GM18517 (cell line): ENCODE measurements at regions not wholly inside any gene's neighbourhood (a gene's known extent, or its start where the extent isn't known, plus 50 kb on each side); places are given as distances from the start of the nearest gene placed in this dataset.
A peak's percentile ranks its signal among the peaks of the same experiment; 100 is the strongest.

ENCODE experiments used
- ATAC-seq: cut with Tn5 transposase; IDR thresholded peaks from one replicate; pipeline ENCODE4 v1.9.1; 2021; ENCODE audit warnings: mild to moderate bottlenecking, moderate library complexity; ENCODE audit not compliant: unreplicated experiment

DNA sequence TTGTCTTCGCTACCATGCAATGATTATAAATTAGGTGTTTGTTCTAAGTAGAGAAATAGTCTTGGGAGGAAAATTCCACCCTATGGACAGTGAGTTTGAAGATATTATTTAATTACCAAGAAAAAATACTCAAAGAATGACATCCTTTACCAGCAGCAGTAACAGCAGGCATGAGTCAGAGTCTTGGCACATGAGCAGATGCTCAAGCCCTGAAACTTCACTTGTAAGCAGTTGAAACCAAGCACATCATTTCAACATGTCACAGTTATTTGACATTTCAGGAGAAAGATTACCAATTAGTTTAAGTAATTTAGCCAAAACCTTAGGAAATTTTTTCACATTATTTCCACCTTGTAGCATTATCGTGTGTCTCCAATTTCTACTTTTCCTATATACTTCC is 99.2 kb downstream of the C12orf50 start:
- no peak for ATAC-seq

DNA sequence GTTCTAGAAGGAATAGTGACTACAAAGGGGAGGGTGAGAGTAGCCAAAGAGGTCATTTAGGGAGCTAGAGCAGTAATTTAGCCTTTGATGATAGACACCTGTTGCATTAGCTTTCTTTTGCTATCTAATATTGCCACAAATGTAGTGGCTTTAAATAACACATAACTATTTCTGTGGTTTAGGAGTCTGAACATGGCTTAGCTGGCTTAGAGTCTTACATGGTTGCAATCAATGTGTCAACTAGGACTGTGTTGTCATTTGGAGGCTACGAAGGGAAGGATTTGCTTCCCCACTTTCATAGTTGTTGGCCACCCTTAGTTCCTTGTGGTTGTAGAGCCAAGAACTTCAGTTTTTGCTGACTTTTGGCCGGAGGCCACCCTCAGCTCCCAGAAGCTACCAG is 99.9 kb downstream of the C12orf50 start:
- ATAC-seq = no peak

DNA sequence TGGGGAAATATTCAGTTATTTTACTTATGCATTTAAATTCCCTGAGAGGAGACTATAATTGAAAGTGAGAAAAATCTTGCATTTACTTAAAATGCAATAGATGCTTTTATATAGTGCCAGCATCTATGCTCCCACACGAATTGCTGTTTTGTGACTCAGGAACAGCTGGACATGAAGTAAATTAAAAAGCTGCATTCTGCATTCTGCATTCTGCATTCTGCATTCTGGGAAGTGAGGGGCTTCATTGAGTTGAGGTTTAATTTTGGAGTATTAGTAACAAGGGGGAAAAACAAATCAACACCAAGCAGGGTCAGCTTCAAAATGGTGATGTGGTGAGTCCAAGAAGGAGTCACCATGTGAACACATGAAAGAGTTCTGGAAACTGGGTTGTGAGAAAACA is 101.2 kb downstream of the C12orf50 start:
- ATAC-seq = no peak

DNA sequence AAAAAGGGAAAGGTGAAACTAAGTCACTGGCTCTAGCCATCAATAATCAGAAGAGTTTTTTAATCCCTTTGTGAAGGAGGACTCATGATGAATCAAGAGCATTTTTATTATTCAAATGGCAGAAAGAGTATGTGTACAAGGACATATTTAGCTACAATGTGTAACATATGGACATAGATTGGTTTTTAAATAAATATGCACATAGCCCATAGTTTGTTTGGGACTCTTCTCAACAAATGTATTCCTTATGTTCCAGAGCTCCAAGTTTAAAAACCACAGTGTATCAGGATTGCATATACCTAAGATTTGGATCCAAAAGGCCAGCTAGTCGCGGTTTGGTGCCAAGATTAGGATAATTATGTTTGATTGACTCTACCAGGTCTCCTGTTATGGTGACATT is 104.2 kb downstream of the C12orf50 start:
- ATAC-seq = no peak

DNA sequence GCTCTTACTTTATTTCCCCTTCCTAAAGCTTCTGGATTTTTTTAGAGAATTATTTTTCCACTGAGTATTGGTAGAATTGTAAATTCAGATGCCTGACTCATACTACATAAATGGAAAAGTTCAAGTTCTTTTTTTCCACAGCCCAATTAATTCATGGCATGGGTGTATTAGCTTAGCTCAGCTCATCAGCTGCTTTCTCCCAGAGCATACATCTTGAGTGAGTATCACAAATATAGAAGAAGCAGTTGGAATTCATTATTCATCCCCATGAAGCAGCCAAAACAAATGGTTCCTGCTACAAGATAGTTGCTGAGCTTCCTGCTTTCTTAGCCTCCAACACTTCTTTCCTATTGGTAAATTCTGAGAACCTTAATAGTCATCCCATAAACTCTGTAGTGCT is 105.1 kb downstream of the C12orf50 start:
- ATAC-seq = no peak

DNA sequence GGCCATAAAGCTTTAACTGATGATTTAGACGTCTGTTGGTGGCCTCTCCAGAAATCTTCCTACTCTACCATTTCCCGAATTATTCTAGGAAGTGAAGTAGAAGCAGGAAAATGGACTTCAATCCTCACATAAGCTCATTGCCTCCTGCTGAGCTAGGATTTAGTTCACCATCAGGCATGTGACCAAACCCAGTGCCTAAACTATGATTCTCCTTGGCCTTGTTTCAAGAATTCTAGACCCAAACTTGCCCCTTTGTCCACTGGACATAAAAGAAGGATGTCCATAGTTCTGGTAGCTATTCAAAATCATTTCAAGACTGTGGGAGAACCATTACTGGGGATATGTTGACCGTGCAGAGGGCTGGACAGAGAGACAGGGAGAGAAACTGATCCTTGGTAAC is 105.8 kb downstream of the C12orf50 start:
- ATAC-seq = no peak

DNA sequence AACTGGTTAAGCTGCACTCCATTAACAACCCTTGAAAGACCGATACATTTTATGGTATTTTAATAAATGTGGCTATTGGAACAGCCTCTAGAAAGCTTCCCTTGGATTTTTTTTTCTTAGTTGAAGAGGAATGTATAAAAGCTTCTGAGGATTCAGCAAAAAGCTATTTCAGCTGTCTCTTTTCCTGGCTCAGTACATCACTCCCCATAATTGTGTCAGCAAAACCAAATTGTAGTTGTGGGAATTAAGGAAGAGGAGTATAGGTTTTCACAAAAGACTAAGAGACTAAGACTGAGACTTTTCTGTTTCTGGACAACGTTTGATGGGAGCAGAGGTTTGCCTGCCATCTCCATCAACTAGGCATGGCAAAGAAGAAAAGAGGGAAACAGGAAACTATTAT is 106.5 kb downstream of the C12orf50 start:
- no peak for ATAC-seq

DNA sequence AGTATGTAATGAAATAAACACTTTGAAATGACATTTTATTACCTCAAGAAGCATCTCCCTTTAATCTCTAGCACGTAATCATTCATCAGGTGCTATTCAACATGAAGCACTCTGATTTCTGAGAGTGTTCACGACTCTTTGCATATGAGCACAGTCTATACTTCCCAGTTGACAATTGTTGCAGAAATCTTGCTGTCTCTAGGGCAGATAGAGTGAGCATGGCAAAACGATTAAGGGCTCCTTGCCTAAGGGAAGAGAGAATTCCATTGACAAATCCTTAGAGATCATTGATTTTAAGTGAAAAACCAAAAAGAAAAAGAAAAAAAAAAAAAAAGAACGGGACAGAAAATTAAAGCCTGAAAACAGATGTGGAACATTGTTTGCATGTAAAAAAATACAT is 107.6 kb downstream of the C12orf50 start:
- no peak for ATAC-seq

DNA sequence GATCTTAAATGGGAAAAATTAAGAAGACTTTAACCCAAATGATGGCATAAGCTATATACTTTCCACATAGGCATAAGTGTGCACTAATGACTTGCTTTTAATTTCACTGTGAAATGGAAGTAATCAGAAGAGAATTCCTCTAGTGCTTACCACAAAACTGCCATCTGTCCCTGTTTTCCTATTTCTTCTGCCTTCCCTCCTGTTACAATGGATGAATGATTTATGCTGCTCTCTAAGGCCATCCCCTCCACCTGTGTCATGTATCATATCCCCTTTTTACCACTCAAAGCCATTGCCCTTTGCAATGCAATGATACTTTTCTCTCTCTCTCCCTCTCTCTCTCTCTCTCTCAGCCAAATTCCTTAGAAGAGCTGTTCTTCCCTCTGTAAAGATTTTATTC is 109.1 kb downstream of the C12orf50 start:
- no peak for ATAC-seq

DNA sequence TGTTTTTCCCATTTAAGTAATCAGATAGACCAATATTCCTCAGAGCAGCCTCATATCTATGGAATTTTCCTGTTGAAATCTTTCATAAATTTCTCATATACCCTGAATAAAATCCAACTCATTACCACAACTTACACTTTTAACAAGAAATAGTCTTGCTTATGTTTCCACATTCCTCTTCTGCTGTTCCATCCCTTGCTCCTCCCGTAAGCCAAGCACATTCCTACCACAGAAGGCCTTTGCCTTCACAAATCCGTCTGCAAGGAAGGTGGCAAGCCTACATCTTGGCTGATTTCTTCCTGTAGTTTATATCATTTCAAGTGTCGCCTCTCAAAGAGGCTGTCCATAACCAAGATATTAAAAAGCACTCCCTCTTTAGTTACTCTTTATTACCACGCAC is 127.7 kb downstream of the C12orf50 start:
- ATAC-seq = no peak

DNA sequence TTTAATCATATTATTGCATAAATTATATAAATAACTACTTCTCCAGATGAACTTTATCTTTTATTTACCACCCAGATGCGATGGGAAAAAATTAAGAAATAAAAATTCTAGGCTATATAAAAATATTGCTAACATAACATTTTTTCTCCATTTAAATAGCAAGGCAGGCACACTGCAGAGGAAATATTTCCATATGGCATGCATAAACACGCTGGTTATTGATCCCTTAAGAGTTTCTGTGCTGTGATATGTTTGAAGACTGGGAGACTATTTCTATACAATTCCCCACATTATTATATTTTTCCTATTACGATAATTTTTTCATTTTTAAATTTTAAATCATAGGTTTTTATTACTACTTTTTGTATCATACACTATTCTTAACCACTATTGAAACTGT is 131.5 kb downstream of the C12orf50 start:
- no peak for ATAC-seq

DNA sequence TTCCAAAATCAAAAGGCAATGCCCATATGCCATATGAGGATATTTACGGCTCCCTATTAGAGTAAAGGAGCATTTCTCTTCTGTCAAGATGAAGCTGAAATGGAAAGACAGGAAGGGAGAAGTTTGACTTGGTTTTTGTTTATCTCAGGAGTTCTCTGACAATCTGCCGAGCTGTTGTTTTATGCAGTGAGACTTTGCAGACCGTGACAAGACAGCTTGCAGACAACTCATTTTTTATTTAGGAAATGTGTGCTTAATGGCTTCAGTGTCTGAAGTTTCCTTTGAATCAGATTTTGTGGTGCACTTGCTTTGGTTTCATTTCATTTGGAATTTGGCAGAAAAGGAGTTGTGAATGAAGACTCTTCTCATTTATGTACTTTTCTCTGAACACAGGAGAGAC is 145.4 kb downstream of the C12orf50 start:
- ATAC-seq = no peak

DNA sequence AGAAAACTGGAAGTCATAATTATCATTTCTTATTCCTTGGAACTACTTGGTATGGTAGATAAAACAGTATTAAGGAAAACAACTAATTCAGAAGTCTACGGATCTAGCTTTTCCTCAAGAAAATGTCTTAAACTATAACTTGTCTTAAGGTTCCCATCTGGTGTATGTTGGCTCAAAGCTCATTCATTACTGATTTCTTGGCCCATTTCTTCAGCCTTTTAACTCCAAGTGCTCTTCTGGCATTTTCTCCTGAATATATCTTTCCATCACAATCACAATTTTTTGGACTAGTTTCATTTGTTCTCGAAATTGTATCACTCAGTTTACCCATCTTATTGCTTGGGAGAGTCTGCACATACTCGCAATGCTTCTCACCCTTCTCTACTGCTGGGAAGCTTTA is 150.1 kb downstream of the C12orf50 start:
- ATAC-seq = no peak

DNA sequence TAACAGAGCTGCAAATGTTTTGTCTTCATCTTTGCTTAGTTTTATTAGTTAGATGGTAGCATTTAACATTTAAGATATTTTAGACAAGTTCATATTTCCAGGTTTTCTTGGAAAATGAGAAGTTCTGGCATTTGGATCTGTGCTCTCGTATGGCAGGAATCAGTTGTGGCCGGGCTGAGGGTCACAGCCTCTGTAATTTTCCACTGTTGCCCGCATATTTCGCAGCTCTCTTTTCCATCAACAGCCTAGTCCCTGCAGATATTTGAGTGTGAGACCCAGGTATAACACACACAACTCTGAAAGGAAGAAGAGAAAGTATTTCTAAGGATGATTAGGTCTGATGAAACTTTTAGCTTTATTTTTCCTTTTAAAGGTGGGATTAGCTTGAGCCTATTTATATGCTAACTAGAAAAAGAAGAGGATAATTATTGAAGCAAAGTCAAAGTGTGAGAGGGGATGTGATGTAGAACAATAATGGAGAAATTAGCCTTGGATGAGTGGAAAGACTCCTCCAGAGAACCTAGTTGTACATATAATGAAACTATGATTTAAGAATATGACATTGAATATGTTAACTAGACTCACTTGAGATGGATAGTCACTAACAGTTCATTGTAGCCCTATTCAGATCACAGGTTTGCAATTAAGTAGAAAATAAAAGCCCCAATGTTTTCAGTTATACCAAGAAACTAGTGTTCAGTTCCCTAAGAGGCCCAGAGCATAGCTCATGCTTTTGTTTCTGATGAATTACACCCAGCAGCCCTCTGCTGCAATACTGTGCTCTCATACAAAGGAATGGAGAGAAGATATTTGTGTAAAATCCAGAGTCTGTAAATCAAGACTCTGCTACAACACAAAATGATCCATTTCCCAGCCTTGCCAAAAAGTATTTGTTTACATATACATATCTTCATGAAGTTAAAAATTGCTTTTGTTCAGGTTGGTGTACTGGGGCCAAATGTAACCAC is 158.4 kb downstream of the C12orf50 start:
- ATAC-seq = no peak

DNA sequence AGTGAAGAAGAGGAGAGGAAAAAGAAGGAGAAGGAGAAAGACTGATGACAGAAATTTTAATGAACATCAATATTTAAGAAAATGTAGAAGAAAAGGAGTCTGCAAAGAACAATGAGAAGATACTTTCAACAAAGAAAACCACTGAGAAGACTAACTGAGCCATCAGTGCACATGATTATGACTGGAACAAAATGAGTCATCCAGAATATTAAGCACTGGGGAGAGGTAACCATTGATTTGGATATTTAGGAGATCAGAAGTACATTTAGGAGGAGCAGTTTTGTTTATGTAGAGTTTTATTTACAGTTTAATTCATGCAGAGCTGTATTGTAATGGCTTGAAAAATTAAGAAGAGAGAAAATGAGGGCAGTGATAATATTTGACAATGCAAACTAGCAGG is 159.1 kb downstream of the C12orf50 start:
- no peak for ATAC-seq

DNA sequence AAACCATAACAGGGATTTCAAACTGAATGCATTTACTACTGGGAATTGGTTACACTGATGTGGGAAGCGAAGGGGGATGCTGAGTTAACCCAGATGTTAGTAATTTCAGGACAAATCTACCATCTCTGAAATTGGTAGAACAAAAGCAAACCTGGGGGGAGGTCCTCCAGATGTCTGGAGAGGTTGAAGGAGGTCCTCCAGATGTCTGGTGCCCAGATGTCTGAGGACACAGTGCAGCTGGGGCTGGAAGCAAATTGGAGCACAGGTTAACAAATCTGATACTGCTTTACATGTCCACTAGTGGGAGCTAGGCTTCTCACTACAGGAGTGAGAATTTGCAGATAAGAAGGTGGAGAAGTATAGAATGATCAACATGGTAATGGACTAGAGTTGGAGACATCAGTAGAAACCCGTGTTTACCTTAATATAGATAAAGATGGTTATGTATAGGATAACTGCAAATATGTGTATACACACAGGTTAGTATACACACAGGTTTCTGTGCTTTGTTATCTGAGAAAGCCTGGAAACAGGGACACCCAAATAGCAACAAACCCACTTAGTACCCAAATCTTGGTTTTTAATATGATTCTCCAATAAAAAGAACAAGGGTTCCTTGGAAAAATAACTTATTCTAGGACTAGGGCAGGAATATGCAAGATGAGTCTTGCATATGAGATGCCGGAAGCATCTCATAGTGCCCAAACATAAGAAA is 162.5 kb downstream of the C12orf50 start:
- no peak for ATAC-seq

DNA sequence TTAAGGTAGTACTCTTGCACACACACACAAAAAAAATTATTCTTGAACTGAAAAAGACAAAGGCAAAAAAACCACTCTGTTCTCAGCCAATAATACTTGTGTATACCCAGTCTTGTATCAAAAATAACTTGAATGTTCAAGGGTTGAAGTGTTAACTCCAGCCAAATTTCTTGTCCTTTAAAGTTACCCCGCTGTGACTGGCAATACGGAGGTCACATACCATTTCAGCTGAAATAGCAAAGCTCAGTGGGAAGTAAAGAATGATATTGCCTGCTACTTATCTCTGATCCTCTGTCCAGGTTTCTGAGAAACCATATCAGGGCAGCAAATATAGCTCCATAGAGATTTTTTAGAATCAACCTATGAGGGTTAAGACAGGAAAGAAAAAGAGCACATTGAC is 167.4 kb downstream of the C12orf50 start:
- no peak for ATAC-seq

DNA sequence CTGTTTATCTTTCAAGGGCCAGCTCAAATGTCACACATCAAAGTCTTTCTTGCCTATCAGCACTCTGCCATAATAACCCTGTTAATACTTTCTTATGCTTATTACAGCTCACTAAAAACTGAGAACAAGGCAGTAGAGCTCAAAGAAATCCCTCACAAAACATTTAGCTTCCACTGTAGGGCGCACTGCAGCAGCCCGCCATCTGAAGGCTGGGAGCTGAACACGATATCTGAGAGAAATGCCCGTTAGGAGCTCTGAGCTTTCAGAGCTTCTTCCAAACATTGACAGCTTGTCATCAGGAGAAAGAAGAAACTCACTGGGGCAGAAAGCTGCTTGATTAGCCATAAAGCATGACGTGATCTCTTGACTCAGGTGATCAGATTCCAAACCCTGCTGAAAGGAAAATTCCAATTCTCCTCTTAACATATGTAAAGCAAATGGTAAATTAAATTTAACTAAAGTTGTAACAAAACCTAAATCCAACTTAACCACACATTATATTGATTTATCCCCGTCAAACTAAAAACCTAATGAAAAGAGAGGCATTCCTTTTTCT is 175.7 kb downstream of the C12orf50 start:
- ATAC-seq = no peak

DNA sequence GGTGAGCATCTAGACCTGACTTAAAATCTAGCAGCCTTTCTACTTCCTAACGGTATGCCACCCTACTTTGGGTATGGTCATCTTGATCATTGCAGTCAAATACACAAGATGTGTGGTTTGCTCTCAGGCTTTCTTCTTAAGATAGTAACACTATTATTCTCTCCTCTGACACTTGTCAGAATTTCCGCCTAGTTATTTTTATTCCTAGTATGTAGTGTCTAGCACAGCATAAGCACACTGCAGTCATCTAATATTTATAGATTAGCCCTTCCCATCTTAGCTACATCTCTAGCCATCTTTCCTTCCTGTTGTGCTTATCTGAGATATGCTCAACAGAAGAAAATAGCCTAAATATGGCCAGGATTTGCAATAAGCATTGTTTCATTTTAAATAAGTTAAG is 180.1 kb downstream of the C12orf50 start:
- no peak for ATAC-seq

DNA sequence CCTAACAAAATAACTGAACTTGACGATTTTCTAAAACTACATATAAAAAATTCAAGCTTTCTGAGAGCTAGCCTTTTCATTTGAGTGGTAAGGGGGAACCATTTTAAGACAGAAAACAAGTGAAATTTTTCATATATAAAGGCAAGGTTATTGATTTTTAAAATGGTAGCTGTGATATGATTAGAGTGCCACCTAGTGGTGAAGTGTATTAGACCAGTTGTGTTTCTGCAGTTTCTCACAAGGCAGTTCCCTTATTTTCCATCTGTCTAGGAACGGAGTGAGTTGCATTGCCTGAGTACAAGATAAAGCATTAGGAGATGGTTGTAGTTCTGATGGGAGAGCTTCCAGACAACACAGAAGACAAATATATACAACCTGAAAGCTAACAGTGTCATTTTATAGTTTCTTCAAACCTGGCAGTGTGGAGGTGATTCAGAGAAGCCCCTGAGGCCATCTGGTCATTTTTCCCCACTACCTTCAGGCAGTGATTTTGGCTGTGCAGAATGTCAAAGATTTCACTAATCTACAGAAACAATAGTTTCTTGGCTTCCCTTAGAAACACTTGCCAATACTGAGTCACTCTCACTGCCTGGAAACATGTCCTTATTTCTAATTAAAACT is 180.8 kb downstream of the C12orf50 start:
- peak; percentile 78 for ATAC-seq

DNA sequence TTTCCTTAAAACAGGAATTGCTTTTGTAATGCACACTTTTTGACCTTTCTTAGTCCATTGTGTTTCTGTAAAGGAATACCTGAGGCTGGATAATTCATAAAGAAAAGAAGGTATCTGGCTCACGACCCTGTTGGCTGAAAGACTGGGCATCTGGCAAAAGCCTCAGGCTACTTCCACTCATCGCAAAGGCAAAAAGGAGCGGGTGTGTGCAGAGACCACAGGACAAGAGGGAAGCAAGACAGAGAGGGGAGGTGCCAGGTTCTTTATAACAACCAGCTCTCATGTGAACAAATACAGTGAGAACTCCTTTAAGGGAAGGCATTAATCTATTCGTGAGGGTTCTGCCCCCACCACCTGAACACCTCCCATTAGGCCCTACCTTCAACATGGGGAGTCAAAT is 182.1 kb downstream of the C12orf50 start:
- no peak for ATAC-seq

DNA sequence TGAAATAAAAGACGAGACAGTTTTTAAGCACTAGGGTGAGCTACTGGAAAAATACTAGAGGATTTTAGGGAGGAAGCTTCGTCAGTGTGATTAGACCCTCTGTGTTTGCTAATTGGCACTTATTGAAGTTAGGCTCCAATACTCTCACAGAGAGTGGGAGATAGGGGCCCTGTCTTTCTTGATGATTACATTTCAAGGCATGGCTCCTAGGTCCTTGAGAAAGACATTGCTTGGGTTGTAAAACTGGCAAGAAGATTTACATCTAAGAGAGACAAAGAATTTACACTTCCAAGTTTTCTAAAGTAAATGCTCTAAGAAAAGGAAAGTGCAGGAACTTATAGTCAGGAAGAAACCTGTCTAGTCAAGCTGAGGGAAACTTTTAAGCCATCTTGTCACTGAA is 183.2 kb downstream of the C12orf50 start:
- ATAC-seq = no peak
